ENCODE measurements at regions not wholly inside any gene's neighbourhood (a gene's known extent, or its start where the extent isn't known, plus 50 kb on each side); places are given as distances from the start of the nearest gene placed in this dataset.

DNA sequence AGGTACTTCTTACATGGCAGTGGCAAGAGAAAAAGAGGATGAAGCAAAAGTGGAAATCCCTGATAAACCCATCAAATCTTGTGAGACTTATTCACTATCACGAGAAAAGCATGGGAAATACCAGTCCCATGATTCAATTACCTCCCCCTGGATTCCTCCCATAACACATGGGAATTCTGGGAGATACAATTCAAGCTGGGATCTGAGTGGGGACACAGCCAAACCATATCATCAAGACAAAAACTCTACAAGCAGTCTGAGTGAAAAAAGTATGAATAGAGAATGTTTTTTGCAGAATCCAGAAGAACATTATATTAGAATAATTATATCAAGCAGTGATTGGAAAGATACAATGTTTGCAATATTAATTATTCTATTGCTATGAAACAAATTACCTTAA is 893.7 kb downstream of the FAM181B start:
- Mint-ChIP-seq H3K27me3 (peaks cover 3% of the 10 kb centered on the region), H3K4me3 (ENCODE audit: low read depth) (no peak overlapping the region), H3K4me1 (ENCODE audit: low read depth) (peaks cover 7% of the 10 kb centered on the region), H3K9me3 (ENCODE audit: low read depth) (no peaks in the 10 kb centered on the region), H3K27ac (no peak overlapping the region), H3K36me3 (ENCODE audit: insufficient read depth) (no peaks in the 10 kb centered on the region)
- TF ChIP-seq CTCF (IDR thresholded peaks at IDR 0.05; ENCODE audit: unreplicated experiment), result no peak
- no peak for DNase-seq (ENCODE audit: low spot score, unreplicated experiment)

DNA sequence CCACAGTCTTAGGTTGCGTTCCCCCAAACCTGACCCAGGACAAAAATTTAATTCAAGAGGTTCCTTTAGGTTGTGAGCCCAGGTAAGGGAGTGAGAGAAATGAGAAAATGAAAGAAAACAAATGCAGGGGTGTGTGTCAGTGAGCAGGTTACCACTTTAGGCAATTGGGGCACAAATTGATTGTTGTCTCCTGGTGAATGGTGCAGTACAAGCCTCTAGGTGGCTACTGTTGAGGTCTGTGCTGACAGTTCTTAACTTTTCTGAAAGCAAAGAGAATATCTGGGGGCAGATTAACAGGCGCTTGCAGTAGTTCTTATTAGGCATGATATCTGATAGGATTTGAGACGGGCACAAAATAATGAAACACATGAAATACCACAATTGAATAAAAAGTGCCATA is 894.6 kb downstream of the FAM181B start:
- no peaks in the 10 kb centered on the region for H3K36me3 Mint-ChIP-seq (ENCODE audit: insufficient read depth)
- no peak for DNase-seq (ENCODE audit: low spot score, unreplicated experiment)
- no peak overlapping the region for H3K27ac Mint-ChIP-seq
- TF ChIP-seq CTCF (IDR thresholded peaks at IDR 0.05; ENCODE audit: unreplicated experiment), result no peak
- no peak overlapping the region for H3K4me3 Mint-ChIP-seq (ENCODE audit: low read depth)
- H3K4me1 Mint-ChIP-seq (ENCODE audit: low read depth), result peaks cover 7% of the 10 kb centered on the region
- no peaks in the 10 kb centered on the region for H3K9me3 Mint-ChIP-seq (ENCODE audit: low read depth)
- H3K27me3 Mint-ChIP-seq, result peaks cover 3% of the 10 kb centered on the region

DNA sequence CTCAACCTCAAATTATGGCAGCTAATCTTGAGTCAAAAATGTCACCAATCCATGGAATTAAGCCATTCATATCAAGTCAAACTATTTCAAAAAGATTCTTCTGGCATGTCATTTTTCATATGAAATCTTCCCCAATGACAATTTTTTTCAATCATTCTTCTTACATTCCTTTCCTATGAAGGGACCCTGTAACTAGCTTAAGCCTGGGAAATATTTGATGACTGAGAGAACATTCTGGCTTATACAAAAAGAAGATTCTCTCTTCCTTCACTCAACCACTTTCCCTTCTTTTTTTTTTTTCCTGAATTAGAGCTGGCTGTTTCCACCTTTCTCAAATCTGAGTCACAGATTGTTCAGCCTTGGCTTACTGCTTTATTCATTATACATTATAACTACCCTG is 903.7 kb downstream of the FAM181B start:
- Mint-ChIP-seq H3K4me3 (ENCODE audit: low read depth) (no peak overlapping the region), H3K27ac (no peak overlapping the region), H3K36me3 (ENCODE audit: insufficient read depth) (no peaks in the 10 kb centered on the region), H3K9me3 (ENCODE audit: low read depth) (peaks cover 3% of the 10 kb centered on the region), H3K27me3 (no peaks in the 10 kb centered on the region), H3K4me1 (ENCODE audit: low read depth) (no peaks in the 10 kb centered on the region)
- DNase-seq (ENCODE audit: low spot score, unreplicated experiment), result no peak
- no peak for TF ChIP-seq CTCF (IDR thresholded peaks at IDR 0.05; ENCODE audit: unreplicated experiment)

DNA sequence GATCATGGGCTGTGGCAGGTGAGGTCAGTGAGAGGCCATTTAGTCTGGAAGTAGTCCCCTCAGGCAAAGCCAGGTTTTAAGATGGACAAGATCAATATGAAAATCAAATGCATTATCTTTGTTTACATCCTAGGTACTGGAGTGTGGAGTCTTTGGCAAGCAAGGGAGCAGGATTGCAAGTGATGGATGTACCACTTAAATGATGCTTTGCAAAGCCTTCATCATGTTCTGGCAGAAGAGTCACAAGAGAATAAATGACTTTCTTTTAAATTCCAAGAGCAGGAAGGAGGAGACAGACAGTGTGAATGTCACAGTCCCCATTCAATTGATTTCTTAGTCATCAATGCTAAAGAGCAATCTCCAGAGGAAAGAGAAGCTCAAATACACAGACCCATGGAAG is 908.3 kb downstream of the FAM181B start:
- TF ChIP-seq CTCF (IDR thresholded peaks at IDR 0.05; ENCODE audit: unreplicated experiment), result no peak
- Mint-ChIP-seq H3K4me1 (ENCODE audit: low read depth) (peaks cover 11% of the 10 kb centered on the region), H3K36me3 (ENCODE audit: insufficient read depth) (no peaks in the 10 kb centered on the region), H3K27me3 (no peaks in the 10 kb centered on the region), H3K4me3 (ENCODE audit: low read depth) (no peak overlapping the region), H3K27ac (no peak overlapping the region), H3K9me3 (ENCODE audit: low read depth) (no peaks in the 10 kb centered on the region)
- DNase-seq (ENCODE audit: low spot score, unreplicated experiment), result no peak

DNA sequence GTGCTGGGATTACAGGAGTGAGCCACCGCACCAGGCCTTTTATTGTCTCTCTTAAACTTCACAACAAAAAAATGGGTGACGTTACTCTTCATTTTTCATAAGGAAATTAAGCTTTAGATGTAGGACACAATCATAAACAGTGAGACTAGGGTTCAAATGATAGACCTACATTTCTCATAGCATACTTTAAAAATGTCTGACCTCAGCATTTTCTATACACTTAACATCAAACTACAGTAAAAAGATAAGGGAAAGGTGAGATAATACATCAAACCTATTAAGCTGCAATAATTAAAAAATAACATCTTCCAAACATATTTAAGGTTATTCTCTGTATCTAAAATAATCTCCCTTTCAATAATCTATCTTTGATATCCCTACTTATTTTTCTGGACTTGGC is 914.2 kb downstream of the FAM181B start:
- no peaks in the 10 kb centered on the region for H3K36me3 Mint-ChIP-seq (ENCODE audit: insufficient read depth)
- H3K9me3 Mint-ChIP-seq (ENCODE audit: low read depth), result no peaks in the 10 kb centered on the region
- H3K27me3 Mint-ChIP-seq, result no peaks in the 10 kb centered on the region
- H3K27ac Mint-ChIP-seq, result no peak overlapping the region
- peaks cover 11% of the 10 kb centered on the region for H3K4me1 Mint-ChIP-seq (ENCODE audit: low read depth)
- no peak for DNase-seq (ENCODE audit: low spot score, unreplicated experiment)
- TF ChIP-seq CTCF (IDR thresholded peaks at IDR 0.05; ENCODE audit: unreplicated experiment), result no peak
- H3K4me3 Mint-ChIP-seq (ENCODE audit: low read depth), result no peak overlapping the region

Measured in progenitor cell of endocrine pancreas (in vitro differentiated cells).